Erythroblast (primary cell): ENCODE measurements at regions not wholly inside any gene's neighbourhood (a gene's known extent, or its start where the extent isn't known, plus 50 kb on each side); places are given as distances from the start of the nearest gene placed in this dataset.

ENCODE experiments used
- GATA1 ChIP-seq: IDR thresholded peaks from 2 replicates; pipeline ENCODE4 v1.6.1; 2011; ENCODE audit warnings: low read depth, mild to moderate bottlenecking, control low read depth, low read length, moderate library complexity
- POLR2A ChIP-seq: IDR thresholded peaks from 2 replicates; pipeline ENCODE4 v1.6.1; 2011; ENCODE audit warnings: mild to moderate bottlenecking, low read length

DNA sequence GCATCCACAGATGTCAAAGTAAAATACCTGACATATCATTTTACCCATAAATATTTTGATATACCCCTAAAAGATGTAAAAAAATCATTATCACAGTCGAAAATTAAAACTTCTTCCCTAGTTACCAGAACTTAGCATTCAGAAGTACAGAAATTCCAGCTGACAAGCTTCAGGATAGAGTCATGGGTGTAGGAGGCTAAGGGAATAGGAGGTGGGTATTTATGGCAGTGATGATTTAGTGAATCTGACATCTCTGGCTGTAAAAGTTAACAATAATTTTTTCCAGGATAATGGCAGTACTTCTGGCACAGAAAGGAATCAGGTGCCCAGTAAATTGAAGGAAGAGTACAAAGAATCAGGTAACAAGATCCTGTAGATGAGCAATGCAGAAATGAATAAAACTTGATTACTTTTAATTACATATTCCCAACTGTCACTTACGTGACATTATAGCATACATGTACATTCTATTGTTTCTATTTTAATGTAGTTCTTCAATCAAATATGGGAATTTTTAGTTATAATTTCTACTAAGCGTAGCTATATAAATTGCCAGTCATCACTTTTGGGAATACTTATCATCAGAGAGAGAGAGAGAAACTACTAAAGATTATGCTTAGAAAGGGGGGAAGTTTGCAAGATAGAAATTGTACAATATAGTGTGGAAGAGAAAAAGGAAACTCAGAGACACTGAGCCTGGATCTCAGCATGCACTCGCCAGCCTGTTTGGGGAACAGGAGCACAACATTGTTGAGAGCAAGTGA, 143.4 kb downstream of the TMEM144 start:
- TF ChIP-seq POLR2A (no peak), GATA1 (no peak)
